Stimulated activated CD8-positive, alpha-beta memory T cell treated with anti-CD3 and anti-CD28 coated beads, Interleukin-7, amount 100 ng/mL, for 48 hours (primary cell): ENCODE measurements at regions not wholly inside any gene's neighbourhood (a gene's known extent, or its start where the extent isn't known, plus 50 kb on each side); places are given as distances from the start of the nearest gene placed in this dataset.

Experiments used
- DNase-seq, 2 donors: peaks; one replicate each; pipeline ENCODE4 v3.0.0-alpha.2; 2020; ENCODE audit warnings: low read depth in 1 of 2; ENCODE audit errors: extremely low read depth in 1 of 2

DNA sequence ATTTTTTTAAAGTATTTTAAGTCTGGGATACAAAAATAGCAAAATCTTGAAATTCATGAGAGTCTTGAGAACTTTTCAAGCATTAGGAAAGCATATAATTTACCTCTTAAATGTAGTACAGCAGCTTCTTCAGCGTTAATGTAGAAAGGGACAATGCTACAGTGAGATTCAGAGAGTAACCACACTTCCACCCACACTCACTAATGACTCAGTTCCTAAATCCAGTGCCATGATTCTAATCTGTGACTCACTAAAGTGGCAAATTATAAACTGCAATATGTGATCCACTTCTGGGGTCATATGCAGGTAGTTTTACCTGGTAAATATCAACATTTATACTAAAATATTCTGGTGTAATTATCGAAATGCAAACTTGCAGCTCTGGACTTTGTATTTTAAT, 434.5 kb upstream of the TUSC1 start:
- no peak for DNase-seq

DNA sequence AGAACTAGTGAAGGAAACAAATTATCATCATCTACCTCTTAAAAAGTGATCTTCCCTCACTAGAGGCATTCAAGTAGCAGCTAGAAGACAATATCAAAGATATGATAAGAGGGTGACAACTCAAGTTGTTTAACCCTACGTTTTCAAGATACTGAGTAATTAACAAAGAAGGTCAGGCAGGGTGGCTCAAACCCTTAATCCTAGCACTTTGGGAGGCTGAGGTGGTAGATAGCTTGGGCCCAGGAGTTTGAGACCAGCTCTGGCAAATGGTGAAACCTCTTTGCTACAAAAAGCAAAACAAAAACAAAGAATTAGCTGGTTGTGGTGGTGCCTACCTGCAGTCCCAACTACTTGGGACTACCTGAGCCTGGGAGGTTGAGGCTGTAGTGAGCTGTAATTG, 408.2 kb upstream of the TUSC1 start:
- DNase-seq: no peak

DNA sequence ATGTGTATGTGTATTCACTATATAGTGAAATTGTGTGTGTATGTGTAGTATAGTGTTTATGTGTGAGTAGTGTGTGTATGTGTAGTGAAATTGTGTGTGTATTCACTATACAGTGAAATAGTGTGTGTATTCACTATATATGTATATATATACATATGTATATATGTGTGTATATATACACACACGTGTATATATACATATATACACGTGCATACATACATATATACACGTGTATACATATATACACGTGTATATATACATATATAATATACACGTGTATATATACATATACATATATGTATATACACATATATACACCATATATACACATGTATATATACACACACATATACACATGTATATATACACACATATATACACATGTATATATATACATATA, 403.6 kb upstream of the TUSC1 start:
- no peak for DNase-seq

DNA sequence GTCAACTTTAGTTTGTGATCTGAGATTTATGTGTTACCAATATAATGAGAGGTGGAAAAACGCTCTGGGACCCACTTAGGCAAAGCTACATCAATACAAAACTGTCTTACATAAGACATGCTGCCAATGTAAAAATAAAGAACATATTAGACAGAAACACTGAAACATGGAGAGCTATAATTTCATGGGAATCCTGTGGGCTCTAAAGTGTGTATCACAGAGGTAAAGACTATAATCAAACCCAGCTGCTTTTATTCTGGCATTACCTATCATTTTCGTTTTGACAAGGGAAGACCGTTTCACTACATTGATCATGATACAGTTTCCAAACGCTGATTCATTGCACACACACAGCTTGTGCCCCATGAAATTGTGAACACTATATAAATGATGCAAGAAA, 400.5 kb upstream of the TUSC1 start:
- no peak for DNase-seq

- DNase-seq: no peak
Measured at GRCh38 chr9:26077860-26078259, 399.6 kb upstream of the TUSC1 start.

GRCh38 chr9:26067608-26068007, 389.4 kb upstream of the TUSC1 start:
- no peak for DNase-seq

DNA sequence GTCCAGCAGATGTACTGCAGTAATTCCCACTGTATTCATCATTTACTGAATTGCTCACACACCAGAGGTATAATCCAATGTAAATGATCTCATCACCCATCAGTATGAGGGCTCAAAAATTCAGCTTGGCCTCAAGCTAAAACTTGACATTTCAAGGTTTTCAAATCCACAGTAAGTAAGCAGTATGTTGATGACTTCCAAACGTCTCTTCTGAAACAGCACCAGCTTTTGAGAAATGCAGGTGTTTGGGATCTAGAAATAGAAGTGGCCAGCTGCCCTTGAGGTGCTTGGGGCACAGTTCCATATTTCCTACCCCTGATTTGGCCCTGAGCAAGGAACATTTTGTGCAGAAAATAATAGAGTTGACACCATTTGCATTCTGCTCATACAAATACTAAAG, 388.0 kb upstream of the TUSC1 start:
- DNase-seq: no peak

GRCh38 chr9:26061948-26062575, 383.8 kb upstream of the TUSC1 start:
- no peak for DNase-seq

DNA sequence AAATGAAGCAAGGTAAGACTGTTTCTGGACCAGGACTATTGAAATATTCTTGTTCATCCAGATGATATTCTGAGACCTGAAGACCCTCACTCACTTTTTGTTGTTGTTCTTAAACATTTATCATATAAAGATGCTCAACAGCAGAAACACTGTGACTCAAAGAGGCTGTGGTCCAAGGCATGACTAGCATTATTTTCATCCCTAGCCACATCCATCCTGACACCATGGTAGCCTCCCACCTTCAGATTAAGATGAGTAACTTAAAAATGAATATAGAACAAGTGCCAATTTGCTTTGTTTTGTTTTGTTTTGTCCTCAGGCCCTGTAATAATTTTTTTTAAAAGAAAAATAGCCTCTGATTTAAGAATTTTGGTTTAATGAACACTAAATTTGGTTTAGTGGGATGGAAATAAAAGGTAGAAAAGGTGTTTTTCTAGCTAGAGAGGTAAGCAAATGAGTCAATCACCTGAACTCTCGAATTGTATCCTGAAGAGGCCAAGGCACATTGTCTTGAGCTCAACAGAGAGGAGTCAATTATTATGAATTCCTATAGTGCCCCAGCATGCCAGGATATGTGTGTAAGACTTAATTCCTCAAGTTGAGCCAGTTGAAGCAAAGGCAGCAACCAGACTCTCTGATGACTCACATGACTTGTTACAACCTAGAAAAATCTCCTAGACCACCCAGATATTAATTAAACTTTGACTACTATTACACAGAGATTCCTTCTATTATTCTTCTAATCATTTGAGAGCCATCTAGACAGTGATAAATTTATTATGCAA, 380.1 kb upstream of the TUSC1 start:
- no peak for DNase-seq

GRCh38 chr9:26057050-26057449, 378.8 kb upstream of the TUSC1 start:
- no peak for DNase-seq

- DNase-seq: no peak
Measured at GRCh38 chr9:26054600-26055520, 376.6 kb upstream of the TUSC1 start.

DNA sequence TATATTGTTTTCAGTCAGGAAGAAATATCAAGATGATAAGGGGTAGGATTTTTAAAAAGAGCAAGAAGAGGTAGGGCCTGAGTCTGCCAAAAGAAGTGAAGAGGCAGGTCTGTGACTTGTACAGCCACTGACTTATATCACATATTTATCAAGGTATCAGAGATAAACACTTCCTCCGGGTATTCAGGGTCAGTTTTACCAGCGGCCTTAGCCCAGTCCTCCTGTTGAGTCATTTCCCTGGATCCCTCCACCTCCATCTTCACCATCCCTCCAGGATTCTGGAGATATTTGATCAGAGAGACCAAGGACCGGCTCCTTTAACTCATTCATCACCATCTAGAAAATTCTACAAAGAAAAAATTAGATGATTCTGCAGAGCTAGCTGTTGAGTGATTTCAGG, 375.7 kb upstream of the TUSC1 start:
- DNase-seq: no peak

- DNase-seq: no peak
Measured at GRCh38 chr9:26043431-26043830, 365.2 kb upstream of the TUSC1 start.

DNA sequence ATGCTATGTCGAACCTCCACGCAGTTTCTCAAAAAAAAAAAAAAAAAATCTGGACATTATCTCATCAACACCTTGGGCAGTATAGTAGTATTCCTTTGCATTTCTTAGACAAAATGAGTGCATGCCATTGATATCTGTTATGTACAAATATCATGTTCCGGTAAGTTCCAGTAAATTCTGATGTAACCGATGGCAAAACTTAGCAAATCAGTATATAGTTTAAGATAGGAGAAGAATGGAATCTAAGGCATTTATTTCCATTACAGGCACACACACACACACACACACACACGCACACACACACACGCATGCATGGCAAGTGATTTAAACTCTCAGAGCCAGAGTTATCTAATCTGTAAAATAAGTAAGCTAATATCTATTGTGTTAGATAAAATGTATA, 356.5 kb upstream of the TUSC1 start:
- no peak for DNase-seq

DNA sequence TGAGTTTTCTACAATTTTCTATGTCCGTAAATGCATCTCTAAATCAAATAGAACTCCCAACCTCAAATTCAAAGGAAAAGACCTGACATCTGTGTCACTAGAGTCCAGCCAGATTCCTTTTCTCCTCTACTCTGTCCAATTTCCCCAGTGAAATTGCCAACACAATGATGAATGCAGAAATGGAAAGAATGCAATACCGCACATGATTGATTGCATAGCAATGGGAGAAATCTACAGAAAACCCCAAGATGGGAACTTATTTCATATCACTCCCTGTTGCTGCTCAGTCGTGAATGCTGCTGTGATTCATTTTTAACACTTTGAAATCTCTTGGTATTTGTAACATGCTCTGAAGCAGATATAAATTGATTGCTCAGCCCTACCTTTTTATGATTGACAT, 355.1 kb upstream of the TUSC1 start:
- DNase-seq: no peak

- no peak for DNase-seq
Measured at GRCh38 chr9:26026423-26027100, 348.3 kb upstream of the TUSC1 start.

DNA sequence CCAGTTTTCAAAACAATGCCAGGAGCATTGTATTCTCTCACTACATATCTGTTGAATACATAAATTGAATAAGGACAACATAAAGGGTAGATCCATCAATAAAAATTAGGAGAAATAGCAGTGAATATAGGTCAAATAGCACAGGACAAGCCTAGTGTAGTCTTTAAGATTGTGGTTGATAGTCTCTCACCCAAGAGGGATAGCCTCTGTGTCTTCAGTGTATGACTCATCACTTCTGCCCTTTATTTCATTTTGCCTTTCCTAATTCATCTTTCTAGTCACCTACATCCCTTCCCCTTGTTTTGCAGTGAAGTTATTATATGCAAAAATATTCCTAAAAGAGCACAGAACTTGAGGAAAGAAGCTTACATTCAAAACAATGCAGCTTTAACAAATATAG, 335.0 kb upstream of the TUSC1 start:
- DNase-seq: no peak

DNA sequence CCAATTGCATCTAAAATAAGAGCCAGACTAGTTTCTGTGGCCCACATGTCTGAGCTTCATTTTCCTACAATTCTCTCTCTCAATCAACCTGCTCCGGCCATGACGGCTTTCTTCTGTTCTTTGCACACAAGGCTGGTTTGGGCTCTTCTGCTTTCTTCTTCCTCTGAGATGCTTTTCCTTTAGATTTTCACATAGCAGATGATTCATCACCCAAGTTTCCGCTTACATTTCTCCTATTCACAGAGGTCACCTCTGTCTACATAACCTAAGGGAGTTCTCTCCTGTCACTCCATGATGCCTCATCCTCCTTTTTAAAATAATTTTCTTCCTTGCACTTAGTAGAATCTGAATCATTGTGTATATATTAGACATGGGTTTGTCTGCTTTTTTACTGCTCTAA, 334.6 kb upstream of the TUSC1 start:
- DNase-seq: no peak

- DNase-seq: no peak
Measured at GRCh38 chr9:25994605-25995004, 316.4 kb upstream of the TUSC1 start.

GRCh38 chr9:25990376-25990775, 312.1 kb upstream of the TUSC1 start:
- DNase-seq: no peak

DNA sequence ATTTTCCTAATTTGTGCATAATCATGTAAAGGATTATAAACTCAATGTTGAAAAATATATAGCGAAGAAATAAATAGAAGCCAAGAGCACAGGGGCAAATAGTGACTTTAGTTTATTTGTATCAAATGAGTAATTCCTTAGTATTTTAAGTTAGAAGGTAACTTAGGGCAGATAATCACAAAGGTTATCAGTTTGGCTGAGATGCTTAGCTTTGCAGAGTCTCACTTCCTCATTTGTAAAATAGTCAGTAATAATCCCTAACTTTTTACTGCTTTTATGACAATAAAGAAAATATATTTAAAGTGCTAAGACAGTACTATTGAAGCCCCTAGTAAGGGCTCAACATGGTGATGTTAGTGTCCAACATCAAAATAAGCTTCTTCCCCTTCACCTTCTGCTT, 297.4 kb upstream of the TUSC1 start:
- DNase-seq: no peak
